ENCODE measurements at regions not wholly inside any gene's neighbourhood (a gene's known extent, or its start where the extent isn't known, plus 50 kb on each side); places are given as distances from the start of the nearest gene placed in this dataset.

DNA sequence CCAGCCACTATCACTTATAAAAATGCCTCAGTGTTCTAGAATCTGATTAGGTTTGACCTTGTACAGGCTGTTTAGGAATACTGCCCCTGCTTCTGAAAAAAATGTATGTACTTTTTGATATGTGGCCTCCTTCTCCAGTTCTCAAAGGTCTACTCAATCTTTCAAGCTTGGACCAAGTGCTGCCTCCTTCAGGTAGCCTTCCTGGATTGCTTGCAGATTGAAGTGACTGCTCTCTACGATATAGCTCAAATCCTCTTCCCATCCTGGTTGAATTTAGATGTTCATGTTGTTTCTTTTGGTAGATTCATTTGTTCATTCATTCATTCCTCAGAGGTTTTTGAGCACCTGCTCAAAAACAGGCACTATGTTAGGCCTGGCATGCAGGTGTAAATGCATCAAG, 77.2 kb upstream of the NPTX2 start:
- POLR2A ChIA-PET, result no interaction called here
- H3K27me3 Mint-ChIP-seq, result no peaks in the 10 kb centered on the region
- H3K4me3 Mint-ChIP-seq, result no peak overlapping the region
- intact Hi-C loops (cut with micrococcal nuclease), result no loop called here
- H3K27ac Mint-ChIP-seq, result no peak overlapping the region
- no peaks in the 10 kb centered on the region for H3K4me1 Mint-ChIP-seq (ENCODE audit: low read depth)
- peaks cover 2% of the 10 kb centered on the region for H3K9me3 Mint-ChIP-seq
- no peaks in the 10 kb centered on the region for H3K36me3 Mint-ChIP-seq
- CTCF ChIA-PET, result no interaction called here
- DNase-seq, result no peak

DNA sequence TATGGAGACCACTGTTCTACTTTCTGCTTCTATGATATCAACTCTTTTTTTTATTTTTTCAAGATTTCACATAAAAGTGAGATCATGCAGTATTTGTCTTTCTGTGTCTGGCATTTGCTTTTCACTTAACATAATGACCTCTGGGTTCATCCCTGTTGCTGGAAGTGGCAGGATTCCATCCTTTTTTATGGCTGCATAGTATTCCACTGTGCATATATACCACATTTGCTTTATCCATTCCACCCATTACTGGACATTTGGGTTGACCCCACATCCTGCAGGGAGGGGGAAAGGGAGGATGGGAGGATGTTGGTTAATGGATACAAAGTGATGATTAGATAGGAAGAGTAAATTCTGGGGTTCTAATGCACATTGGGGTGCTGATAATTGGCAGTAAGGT, 80.3 kb upstream of the NPTX2 start:
- H3K9me3 Mint-ChIP-seq, result peaks cover 8% of the 10 kb centered on the region
- CTCF ChIA-PET, result no interaction called here

DNA sequence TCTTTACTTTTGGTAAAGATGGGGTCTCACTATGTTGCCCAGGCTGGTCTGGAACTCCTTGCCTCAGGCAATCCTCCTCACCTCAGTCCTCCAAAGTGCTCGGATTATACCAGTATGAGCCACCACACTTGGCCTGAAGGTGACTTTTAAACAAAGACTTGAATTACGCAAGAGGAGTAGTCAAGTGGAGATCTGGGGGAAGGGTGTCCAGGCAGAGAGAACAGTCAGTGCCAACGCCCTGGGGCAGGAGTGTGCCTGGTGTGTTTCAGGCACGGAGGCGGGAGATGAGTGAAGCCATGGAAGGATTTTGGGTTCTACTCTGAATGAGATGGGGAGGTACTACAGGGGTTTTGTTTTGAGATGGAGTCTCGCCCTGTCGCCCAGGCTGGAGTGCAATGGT, 82.6 kb upstream of the NPTX2 start:
- Mint-ChIP-seq H3K9me3 (peaks cover 14% of the 10 kb centered on the region), H3K27me3 (no peaks in the 10 kb centered on the region), H3K4me3 (no peak overlapping the region), H3K4me1 (ENCODE audit: low read depth) (no peaks in the 10 kb centered on the region), H3K27ac (no peak overlapping the region), H3K36me3 (no peaks in the 10 kb centered on the region)
- CTCF ChIA-PET, result no interaction called here
- no peak for DNase-seq
- POLR2A ChIA-PET, result no interaction called here
- intact Hi-C loops (cut with micrococcal nuclease), result no loop called here

More for the DNA sequence above, 80.3 kb upstream of the NPTX2 start:
- intact Hi-C loops (cut with micrococcal nuclease), result no loop called here
- Mint-ChIP-seq H3K4me3 (no peak overlapping the region), H3K27me3 (no peaks in the 10 kb centered on the region), H3K27ac (no peak overlapping the region), H3K4me1 (ENCODE audit: low read depth) (no peaks in the 10 kb centered on the region), H3K36me3 (no peaks in the 10 kb centered on the region)
- POLR2A ChIA-PET, result no interaction called here
- DNase-seq, result no peak

DNA sequence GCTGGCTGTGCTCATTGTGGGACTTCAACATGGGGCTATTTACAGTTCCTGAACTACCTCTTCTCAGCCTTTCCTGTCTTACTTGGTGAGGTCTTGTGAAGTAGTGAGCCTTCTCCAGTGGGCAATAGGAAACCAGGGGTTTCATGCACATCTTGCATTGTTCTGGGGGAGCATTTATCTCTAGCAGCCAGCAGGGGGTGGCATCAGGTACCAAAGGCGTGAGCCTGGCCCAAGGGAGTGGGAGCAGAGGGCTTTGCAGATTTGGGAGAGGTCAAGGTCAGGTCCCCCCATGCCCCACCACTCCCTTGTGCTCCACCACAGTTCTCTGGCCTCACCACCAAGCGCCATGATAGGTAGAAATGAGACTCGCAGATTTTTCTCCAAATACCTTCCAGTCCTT, 85.4 kb upstream of the NPTX2 start:
- intact Hi-C loops (cut with micrococcal nuclease), result no loop called here
- Mint-ChIP-seq H3K27me3 (no peaks in the 10 kb centered on the region), H3K4me1 (ENCODE audit: low read depth) (no peaks in the 10 kb centered on the region), H3K27ac (no peak overlapping the region), H3K9me3 (peaks cover 12% of the 10 kb centered on the region), H3K4me3 (no peak overlapping the region), H3K36me3 (no peaks in the 10 kb centered on the region)
- ChIA-PET POLR2A (no interaction called here), CTCF (no interaction called here)
- no peak for DNase-seq

DNA sequence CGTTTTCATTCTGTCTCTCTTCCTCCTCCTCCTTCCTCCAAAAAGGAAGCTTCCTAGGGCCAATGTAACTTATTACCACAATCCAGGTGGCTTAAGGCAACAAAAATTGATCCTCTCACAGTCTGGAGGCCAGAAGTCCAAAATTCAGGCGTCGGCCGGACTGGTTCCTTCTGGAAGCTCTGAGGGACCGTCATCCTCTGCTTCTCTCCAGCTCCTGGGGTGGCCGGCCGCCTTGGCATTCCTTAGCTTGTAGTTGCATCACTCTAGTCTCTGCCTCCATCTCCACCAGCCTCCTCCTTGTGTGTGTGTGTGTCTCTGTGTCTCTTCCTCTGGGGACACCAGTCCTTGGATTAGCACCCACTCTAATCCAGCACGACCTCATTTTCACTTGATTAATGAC, 89.0 kb upstream of the NPTX2 start:
- POLR2A ChIA-PET, result no interaction called here
- no peaks in the 10 kb centered on the region for H3K36me3 Mint-ChIP-seq
- DNase-seq, result no peak
- CTCF ChIA-PET, result no interaction called here
- no peaks in the 10 kb centered on the region for H3K4me1 Mint-ChIP-seq (ENCODE audit: low read depth)
- H3K9me3 Mint-ChIP-seq, result peaks cover 12% of the 10 kb centered on the region
- H3K4me3 Mint-ChIP-seq, result no peak overlapping the region
- H3K27ac Mint-ChIP-seq, result no peak overlapping the region
- intact Hi-C loops (cut with micrococcal nuclease), result no loop called here
- no peaks in the 10 kb centered on the region for H3K27me3 Mint-ChIP-seq

DNA sequence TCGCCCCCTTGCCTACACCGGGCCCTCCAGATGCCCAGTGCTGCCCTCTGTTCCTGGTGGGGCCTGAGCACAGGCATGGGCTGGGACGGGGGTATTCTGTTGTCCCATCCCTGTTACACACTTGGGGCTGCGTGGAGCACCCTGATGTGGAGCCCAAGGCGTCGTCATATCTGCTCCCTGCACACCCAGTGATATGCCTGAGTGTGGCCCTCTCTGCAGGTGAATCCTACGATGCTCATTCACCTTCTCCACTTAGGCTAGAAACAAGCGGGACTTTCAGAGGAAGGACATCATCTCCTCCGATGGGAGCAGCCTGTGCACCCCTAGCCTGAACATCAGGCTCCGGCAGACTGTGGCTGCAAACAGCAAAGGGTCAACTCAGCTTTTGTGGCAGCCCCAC, 91.0 kb upstream of the NPTX2 start:
- no peaks in the 10 kb centered on the region for H3K27me3 Mint-ChIP-seq
- no peak overlapping the region for H3K27ac Mint-ChIP-seq
- intact Hi-C loops (cut with micrococcal nuclease), result no loop called here
- no peaks in the 10 kb centered on the region for H3K4me1 Mint-ChIP-seq (ENCODE audit: low read depth)
- CTCF ChIA-PET, result no interaction called here
- no peaks in the 10 kb centered on the region for H3K36me3 Mint-ChIP-seq
- POLR2A ChIA-PET, result no interaction called here
- DNase-seq, result no peak
- H3K4me3 Mint-ChIP-seq, result no peak overlapping the region
- H3K9me3 Mint-ChIP-seq, result no peaks in the 10 kb centered on the region

DNA sequence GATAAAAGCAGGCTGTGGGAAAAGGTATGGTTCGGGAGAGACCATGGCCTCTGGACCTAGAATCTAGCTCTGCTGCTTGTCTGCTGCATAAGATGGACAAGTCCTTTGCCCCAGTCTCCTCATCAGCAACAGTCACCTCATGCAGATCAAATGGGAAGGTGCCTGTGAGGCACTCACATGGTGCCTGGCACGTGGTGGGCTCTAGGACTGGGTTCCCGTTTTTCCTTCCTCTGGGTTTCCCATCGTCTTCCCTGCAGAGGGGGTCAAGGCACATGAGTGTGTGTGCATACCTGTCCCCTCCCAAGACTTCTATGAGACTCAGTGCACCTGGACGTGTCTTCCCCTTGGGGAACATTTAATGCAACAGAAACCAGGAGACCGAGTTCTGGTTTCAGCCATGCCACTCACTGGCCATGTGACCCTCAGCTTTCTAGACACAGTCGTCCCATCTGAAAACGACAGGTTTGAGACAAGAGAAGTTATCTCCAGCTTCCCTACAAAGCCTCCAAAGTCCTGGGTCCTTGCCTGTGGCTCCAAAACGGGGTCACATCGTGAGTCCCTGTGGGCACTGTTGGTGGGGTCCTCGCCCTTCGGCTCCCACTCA, 95.9 kb upstream of the NPTX2 start:
- intact Hi-C loops (cut with micrococcal nuclease), result no loop called here
- no peaks in the 10 kb centered on the region for H3K9me3 Mint-ChIP-seq

DNA sequence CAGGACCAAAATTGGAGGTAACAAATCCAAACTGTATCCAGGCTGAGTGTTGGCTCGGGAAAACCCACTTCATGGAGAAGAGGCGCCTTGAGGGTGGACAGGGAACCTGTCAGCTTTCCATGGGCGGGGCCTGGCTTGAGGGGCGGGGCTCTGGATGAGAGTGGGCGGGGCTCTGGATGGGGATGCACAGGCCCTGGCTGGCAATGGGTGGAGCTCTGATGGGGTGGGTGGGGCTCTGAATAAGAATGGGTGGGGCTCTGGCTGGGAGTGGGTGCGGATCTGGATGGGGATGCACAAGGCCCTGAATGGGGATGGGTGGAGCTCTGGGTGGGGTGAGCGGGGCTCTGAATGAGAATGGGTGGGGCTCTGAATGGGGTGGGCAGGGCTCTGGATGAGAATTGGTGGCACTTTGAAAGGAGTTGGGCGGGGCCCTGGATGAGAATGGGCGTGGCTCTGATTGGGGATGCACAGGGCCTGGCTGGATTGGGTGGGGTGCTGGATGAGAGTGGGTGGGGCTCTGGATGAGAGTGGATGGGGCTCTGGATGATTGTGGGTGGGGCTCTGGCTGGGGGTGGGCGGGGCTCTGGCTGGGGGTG, 96.6 kb upstream of the NPTX2 start:
- no peaks in the 10 kb centered on the region for H3K36me3 Mint-ChIP-seq
- no peak overlapping the region for H3K27ac Mint-ChIP-seq
- intact Hi-C loops (cut with micrococcal nuclease), result no loop called here
- POLR2A ChIA-PET, result no interaction called here
- peak; percentile 11 for DNase-seq
- no peaks in the 10 kb centered on the region for H3K4me1 Mint-ChIP-seq (ENCODE audit: low read depth)
- CTCF ChIA-PET, result interaction anchor here (1.5 kb wide), 1 partner anchor 226 kb away, joined by 3 read pairs; no protein-coding TSS in a partner anchor
- no peak overlapping the region for H3K4me3 Mint-ChIP-seq
- no peaks in the 10 kb centered on the region for H3K27me3 Mint-ChIP-seq
- no peaks in the 10 kb centered on the region for H3K9me3 Mint-ChIP-seq

More for the DNA sequence above, 95.9 kb upstream of the NPTX2 start:
- CTCF ChIA-PET, result interaction anchor here (1.5 kb wide), 1 partner anchor 225 kb away, joined by 3 read pairs; no protein-coding TSS in a partner anchor
- no peaks in the 10 kb centered on the region for H3K36me3 Mint-ChIP-seq
- POLR2A ChIA-PET, result no interaction called here
- no peak for DNase-seq
- H3K4me1 Mint-ChIP-seq (ENCODE audit: low read depth), result no peaks in the 10 kb centered on the region
- H3K27me3 Mint-ChIP-seq, result no peaks in the 10 kb centered on the region
- no peak overlapping the region for H3K27ac Mint-ChIP-seq
- no peak overlapping the region for H3K4me3 Mint-ChIP-seq

DNA sequence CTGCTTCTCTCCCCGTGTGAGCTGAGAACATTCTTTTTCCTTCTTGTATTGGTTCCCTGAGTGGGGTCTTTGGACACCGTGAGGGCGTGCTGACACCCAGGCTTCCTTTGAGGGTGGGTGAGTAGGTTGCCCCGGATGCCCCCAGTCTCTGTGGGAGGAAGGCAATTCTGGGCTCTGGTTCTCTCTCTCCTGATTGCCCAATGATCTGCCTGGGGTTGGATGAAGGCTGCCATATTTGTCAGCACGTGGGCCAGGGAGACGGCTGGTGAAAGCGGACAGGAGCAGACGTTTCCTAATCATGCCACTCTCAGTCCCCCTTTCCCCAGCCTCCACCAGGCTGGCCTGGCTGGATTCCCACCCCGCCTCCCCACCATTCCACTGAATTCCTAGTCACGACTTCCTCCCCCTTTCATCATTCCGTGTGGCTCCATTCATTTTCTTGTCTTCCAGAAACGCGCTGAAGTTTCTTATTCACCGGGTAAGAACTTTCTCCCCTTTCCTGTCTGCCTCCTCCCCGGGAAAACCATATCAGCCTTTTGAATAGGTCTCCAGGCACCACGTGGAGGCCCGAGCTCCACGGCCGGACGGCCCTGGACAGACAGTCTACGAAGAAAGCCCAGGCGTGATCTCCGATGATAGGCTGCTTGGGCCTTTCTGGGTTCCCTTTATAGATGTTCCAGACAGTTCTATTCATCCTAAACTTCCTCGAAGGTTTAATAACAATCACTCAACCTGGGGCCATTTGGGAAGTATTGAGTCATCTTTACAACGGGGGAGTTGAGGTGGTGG, 98.7 kb upstream of the NPTX2 start:
- intact Hi-C loops (cut with micrococcal nuclease), result no loop called here
- no peaks in the 10 kb centered on the region for H3K27me3 Mint-ChIP-seq

DNA sequence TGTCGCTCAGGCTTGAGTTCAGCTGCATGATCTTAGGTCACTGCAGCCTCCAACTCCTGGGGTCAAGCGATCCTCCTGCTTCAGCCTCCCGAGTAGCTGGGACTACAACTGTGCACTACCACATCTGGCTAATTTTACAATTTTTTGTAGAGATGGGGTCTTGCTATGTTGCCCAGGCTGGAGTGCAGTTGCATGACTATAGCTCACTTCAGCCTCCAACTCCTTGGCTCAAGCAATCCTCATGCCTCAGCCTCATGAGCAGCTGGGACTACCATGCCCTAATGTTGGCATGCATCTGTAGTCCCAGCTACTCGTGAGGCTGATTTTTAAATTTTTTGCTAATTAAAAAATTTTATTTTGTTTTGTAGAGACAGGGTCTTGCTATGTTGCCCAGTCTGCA, 101.9 kb upstream of the NPTX2 start:
- Mint-ChIP-seq H3K9me3 (no peaks in the 10 kb centered on the region), H3K4me1 (ENCODE audit: low read depth) (no peaks in the 10 kb centered on the region), H3K27ac (no peak overlapping the region), H3K4me3 (no peak overlapping the region), H3K36me3 (no peaks in the 10 kb centered on the region), H3K27me3 (peaks cover 3% of the 10 kb centered on the region)
- ChIA-PET CTCF (no interaction called here), POLR2A (no interaction called here)
- DNase-seq, result no peak
- intact Hi-C loops (cut with micrococcal nuclease), result no loop called here

More for the DNA sequence above, 98.7 kb upstream of the NPTX2 start:
- no peak for DNase-seq
- CTCF ChIA-PET, result no interaction called here
- Mint-ChIP-seq H3K4me1 (ENCODE audit: low read depth) (no peaks in the 10 kb centered on the region), H3K4me3 (no peak overlapping the region), H3K27ac (no peak overlapping the region), H3K36me3 (no peaks in the 10 kb centered on the region), H3K9me3 (no peaks in the 10 kb centered on the region)
- POLR2A ChIA-PET, result interaction anchor here (0.5 kb wide), 1 partner anchor 504 kb away, joined by 3 read pairs; no protein-coding TSS in a partner anchor

DNA sequence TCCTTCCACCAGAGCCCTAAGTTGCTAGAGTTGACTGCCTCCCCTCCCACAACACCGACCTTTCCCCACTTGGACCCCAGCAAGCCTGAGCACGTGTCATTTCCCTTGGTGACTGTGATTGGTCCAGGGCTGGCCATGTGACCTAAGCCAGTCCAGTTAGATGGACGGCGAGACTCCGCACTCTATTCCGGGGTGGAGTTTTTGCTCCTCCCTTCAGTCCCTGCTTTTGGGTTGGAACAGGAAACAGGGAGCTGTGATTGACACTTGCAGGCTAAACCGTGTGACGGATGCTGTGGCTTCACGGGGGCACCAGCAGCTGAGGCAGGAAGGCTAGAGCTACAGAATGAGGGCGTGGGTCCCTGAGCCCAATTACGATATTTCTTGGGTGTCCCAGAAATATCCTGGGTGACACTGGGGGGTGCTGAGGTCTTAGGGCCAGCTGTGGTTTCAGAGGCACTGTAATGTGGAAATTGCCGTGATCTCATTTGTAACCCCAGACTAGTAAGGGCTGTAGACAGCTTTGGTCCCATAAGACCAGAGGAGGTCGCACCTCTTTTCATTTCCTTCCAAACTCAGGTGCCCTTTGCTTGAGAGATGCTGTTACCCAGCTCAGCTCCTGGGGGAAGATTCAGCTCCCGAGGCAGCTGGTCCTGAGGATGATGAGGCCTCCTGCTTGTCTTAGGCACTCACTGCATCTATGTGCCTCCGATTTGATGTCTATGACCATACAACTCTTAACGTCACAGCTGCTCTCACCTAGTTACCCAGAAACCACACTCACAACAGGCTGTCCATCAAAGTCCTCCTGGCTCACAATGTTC, 102.7 kb upstream of the NPTX2 start:
- intact Hi-C loops (cut with micrococcal nuclease), result no loop called here
- no peaks in the 10 kb centered on the region for H3K36me3 Mint-ChIP-seq
- DNase-seq, result no peak
- POLR2A ChIA-PET, result no interaction called here
- no peak overlapping the region for H3K27ac Mint-ChIP-seq
- no peaks in the 10 kb centered on the region for H3K9me3 Mint-ChIP-seq
- H3K4me3 Mint-ChIP-seq, result no peak overlapping the region
- peaks cover 5% of the 10 kb centered on the region for H3K27me3 Mint-ChIP-seq
- no peaks in the 10 kb centered on the region for H3K4me1 Mint-ChIP-seq (ENCODE audit: low read depth)
- CTCF ChIA-PET, result no interaction called here

DNA sequence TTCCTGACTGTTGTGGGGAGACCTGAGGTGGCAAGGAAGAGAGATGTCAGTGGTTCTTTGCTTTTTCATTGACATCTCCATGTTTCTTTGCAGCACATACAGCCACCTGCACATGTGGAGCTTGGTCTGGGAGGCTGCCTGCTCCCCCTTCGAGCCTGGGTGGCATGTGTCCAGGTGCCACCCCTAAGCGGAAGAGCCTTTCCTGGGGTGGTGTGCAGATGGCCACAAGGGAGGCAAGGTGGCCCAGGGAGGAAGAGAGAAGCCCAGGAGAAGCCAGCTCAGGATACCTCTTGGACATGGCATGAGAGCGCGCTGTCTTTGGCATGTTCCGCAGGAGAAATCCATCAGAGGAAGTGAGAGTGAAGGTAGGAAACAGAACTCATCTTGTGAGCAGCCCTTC, 105.9 kb upstream of the NPTX2 start:
- Mint-ChIP-seq H3K4me3 (no peak overlapping the region), H3K36me3 (no peaks in the 10 kb centered on the region), H3K9me3 (no peaks in the 10 kb centered on the region), H3K4me1 (ENCODE audit: low read depth) (no peaks in the 10 kb centered on the region), H3K27ac (no peak overlapping the region), H3K27me3 (peaks cover 5% of the 10 kb centered on the region)
- ChIA-PET CTCF (no interaction called here), POLR2A (no interaction called here)
- intact Hi-C loops (cut with micrococcal nuclease), result no loop called here
- no peak for DNase-seq

Data from activated CD4-positive, alpha-beta memory T cell treated with anti-CD3 and anti-CD28 coated beads for 36 hours (primary cell).